WTC11 (cell line): ENCODE measurements at regions not wholly inside any gene's neighbourhood (a gene's known extent, or its start where the extent isn't known, plus 50 kb on each side); places are given as distances from the start of the nearest gene placed in this dataset.

ENCODE experiments used
- ATAC-seq: fragments of 200-7000 bp; cut with Tn5 transposase; 2 replicates; pipeline ENCODE4 v1.10.0; 2021; ENCODE audit warnings: mild to moderate bottlenecking, moderate library complexity
- CTCF ChIA-PET: fragments of 300-600 bp; sonication (Branson Sonifier 250); formaldehyde crosslinking; loops from one replicate; lab custom pipeline; 2021; ENCODE audit warnings: antibody characterized with exemption; lab: Charles Lee
- POLR2A ChIA-PET: fragments of 350-600 bp; sonication (Branson Sonifier 250); formaldehyde crosslinking; loops from one replicate; lab custom pipeline; 2021; ENCODE audit warnings: antibody characterized with exemption; lab: Charles Lee
- DNase-seq: peaks from one replicate; pipeline ENCODE4 v3.0.0; 2021; ENCODE audit warnings: low spot score
- H3K27ac Mint-ChIP-seq: 2 replicates; pipeline ENCODE4 v1.8.0; 2021; ENCODE audit warnings: mixed read lengths
- H3K27me3 Mint-ChIP-seq: 2 replicates; pipeline ENCODE4 v1.8.0; 2021; ENCODE audit warnings: low read depth, mild to moderate bottlenecking, moderate library complexity, mixed read lengths
- H3K36me3 Mint-ChIP-seq: 2 replicates; pipeline ENCODE4 v1.8.0; 2021; ENCODE audit warnings: mixed read lengths
- H3K4me1 Mint-ChIP-seq: 2 replicates; pipeline ENCODE4 v1.8.0; 2022; ENCODE audit warnings: mixed read lengths
- H3K4me3 Mint-ChIP-seq: 2 replicates; pipeline ENCODE4 v1.8.0; 2021; ENCODE audit warnings: mild to moderate bottlenecking, moderate library complexity, mixed read lengths
- H3K9me3 Mint-ChIP-seq: 2 replicates; pipeline ENCODE4 v1.8.0; 2021; ENCODE audit warnings: mixed read lengths
- CBFB ChIP-seq: sonication (generic); formaldehyde crosslinking; IDR thresholded peaks from 2 replicates; pipeline ENCODE4 v1.8.1; 2022; ENCODE audit warnings: mild to moderate bottlenecking, low read depth, missing genetic modification reagents
- NFE2L1 ChIP-seq: sonication (generic); formaldehyde crosslinking; IDR thresholded peaks from 2 replicates; pipeline ENCODE4 v1.8.1; 2023; ENCODE audit warnings: missing genetic modification reagents
- NFYB ChIP-seq: sonication (generic); formaldehyde crosslinking; conservative IDR thresholded peaks from 2 replicates; pipeline ENCODE4 v1.8.0; 2022; ENCODE audit warnings: low read depth, missing genetic modification reagents
- OVOL2 ChIP-seq: fragments of 250-450 bp; sonication (Bioruptor Pico); IDR thresholded peaks from 2 replicates; pipeline ENCODE4 v1.9.0; 2021; ENCODE audit warnings: mild to moderate bottlenecking, borderline replicate concordance
- RORB ChIP-seq: fragments of 250-450 bp; sonication (Bioruptor Pico); IDR thresholded peaks from 2 replicates; pipeline ENCODE4 v1.9.0; 2021; ENCODE audit warnings: mild to moderate bottlenecking
- ZBTB21 ChIP-seq: sonication (generic); formaldehyde crosslinking; IDR thresholded peaks from 2 replicates; pipeline ENCODE4 v1.8.1; 2023; ENCODE audit warnings: mild to moderate bottlenecking, missing genetic modification reagents, borderline replicate concordance
- ZNF121 ChIP-seq: sonication (generic); formaldehyde crosslinking; IDR thresholded peaks from 2 replicates; pipeline ENCODE4 v1.8.0; 2023; ENCODE audit warnings: missing genetic modification reagents
- ZNF219 ChIP-seq: sonication (generic); formaldehyde crosslinking; IDR thresholded peaks from 2 replicates; pipeline ENCODE4 v1.8.0; 2023; ENCODE audit warnings: missing genetic modification reagents, mild to moderate bottlenecking, borderline replicate concordance
- ZNF263 ChIP-seq: sonication (generic); formaldehyde crosslinking; IDR thresholded peaks from 2 replicates; pipeline ENCODE4 v1.8.1; 2022; ENCODE audit warnings: low read depth, mild to moderate bottlenecking, moderate library complexity, missing genetic modification reagents
- ZNF396 ChIP-seq: fragments of 250-450 bp; sonication (Bioruptor Pico); IDR thresholded peaks from 2 replicates; pipeline ENCODE4 v1.8.0; 2021; ENCODE audit warnings: mild to moderate bottlenecking, moderate library complexity, borderline replicate concordance
- ZNF416 ChIP-seq: fragments of 250-450 bp; sonication (Bioruptor Pico); IDR thresholded peaks from 2 replicates; pipeline ENCODE4 v1.9.0; 2021; ENCODE audit warnings: mild to moderate bottlenecking, inconsistent platforms
- TF ChIP-seq, protein P1 (sequence below): sonication (generic); formaldehyde crosslinking; IDR thresholded peaks from 2 replicates; pipeline ENCODE4 v1.8.0; 2022; ENCODE audit warnings: mild to moderate bottlenecking, missing genetic modification reagents
- TF ChIP-seq, protein P2 (sequence below): fragments of 250-450 bp; sonication (Bioruptor Pico); IDR thresholded peaks from 2 replicates; pipeline ENCODE4 v1.9.0; 2021; ENCODE audit warnings: moderate library complexity, mild to moderate bottlenecking, inconsistent platforms, borderline replicate concordance
- TF ChIP-seq, protein P3 (sequence below): fragments of 250-450 bp; sonication (Bioruptor Pico); IDR thresholded peaks from 2 replicates; pipeline ENCODE4 v1.9.0; 2021; ENCODE audit warnings: mild to moderate bottlenecking
- TF ChIP-seq, protein P4 (sequence below): sonication (generic); formaldehyde crosslinking; IDR thresholded peaks from 2 replicates; pipeline ENCODE4 v1.8.1; 2022; ENCODE audit warnings: mild to moderate bottlenecking, missing genetic modification reagents, moderate library complexity, borderline replicate concordance
- TF ChIP-seq, protein P5 (sequence below): sonication (generic); formaldehyde crosslinking; IDR thresholded peaks from 2 replicates; pipeline ENCODE4 v1.8.1; 2022; ENCODE audit warnings: low read depth, missing genetic modification reagents, borderline replicate concordance
- TF ChIP-seq, protein P6 (sequence below): sonication (generic); formaldehyde crosslinking; IDR thresholded peaks from 2 replicates; pipeline ENCODE4 v1.8.1; 2023; ENCODE audit warnings: mild to moderate bottlenecking, missing genetic modification reagents, borderline replicate concordance
- TF ChIP-seq, protein P7 (sequence below): sonication (generic); formaldehyde crosslinking; IDR thresholded peaks from 2 replicates; pipeline ENCODE4 v1.8.1; 2023; ENCODE audit warnings: mild to moderate bottlenecking, missing genetic modification reagents, moderate library complexity
- TF ChIP-seq, protein P8 (sequence below): sonication (generic); formaldehyde crosslinking; IDR thresholded peaks from 2 replicates; pipeline ENCODE4 v1.8.0; 2022; ENCODE audit warnings: mild to moderate bottlenecking, missing genetic modification reagents
- TF ChIP-seq, protein P9 (sequence below): sonication (generic); formaldehyde crosslinking; IDR thresholded peaks from 2 replicates; pipeline ENCODE4 v1.8.0; 2022; ENCODE audit warnings: mild to moderate bottlenecking, missing genetic modification reagents

DNA sequence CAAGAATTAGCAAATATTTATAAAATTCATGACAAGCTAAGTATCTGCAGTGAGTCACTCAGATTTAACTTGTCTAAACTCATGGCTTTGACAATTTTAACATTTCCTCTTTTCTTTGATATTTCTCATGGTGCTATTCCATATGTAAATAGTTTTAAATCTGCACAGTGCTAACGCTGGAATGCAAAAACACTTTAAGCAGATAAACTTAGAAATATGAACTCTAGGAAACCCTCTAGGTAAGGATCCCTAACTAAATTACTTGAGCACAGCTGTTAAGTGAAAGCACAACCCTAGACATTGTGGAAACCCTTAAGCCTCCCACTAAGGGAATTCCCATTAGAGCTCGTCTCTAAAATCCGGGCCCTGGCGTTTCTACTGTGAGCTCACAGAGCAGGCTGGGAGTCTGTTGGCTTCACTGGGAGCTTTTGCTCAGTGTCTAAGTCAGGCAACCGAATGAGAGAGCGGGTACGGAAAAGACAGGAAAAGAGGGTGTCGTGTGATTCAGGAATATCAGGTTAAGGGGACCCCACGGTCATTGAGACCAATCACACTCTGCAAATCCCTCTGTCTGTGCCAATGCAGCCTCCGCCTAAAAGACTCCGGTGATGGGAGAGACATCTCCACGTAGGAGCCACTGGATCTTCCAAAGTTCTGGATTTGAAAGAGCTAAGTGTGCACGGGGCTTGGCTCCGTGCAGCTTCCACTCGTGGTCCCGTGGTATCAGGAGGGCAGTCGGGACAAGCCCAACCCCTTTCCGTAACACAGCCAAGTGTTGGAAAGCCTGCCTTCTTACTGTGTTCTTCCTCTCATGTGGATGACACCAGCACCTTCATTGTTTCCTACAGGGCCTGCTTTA is 112.3 kb upstream of the RPS6KA2 start:
- no peak overlapping the region for H3K4me3 Mint-ChIP-seq
- DNase-seq (no peak), ATAC-seq (no peak)
- no peaks in the 10 kb centered on the region for H3K27me3 Mint-ChIP-seq
- TF ChIP-seq ZNF219 (CRISPR knock-in tag) (no peak), ZNF121 (no peak), NFE2L1 (CRISPR knock-in tag) (no peak)
- TF ChIP-seq, protein P1, sequence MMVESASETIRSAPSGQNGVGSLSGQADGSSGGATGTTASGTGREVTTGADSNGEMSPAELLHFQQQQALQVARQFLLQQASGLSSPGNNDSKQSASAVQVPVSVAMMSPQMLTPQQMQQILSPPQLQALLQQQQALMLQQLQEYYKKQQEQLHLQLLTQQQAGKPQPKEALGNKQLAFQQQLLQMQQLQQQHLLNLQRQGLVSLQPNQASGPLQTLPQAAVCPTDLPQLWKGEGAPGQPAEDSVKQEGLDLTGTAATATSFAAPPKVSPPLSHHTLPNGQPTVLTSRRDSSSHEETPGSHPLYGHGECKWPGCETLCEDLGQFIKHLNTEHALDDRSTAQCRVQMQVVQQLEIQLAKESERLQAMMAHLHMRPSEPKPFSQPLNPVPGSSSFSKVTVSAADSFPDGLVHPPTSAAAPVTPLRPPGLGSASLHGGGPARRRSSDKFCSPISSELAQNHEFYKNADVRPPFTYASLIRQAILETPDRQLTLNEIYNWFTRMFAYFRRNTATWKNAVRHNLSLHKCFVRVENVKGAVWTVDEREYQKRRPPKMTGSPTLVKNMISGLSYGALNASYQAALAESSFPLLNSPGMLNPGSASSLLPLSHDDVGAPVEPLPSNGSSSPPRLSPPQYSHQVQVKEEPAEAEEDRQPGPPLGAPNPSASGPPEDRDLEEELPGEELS (CRISPR knock-in tag): no peak
- H3K27ac Mint-ChIP-seq: no peak overlapping the region
- H3K9me3 Mint-ChIP-seq: peaks cover 15% of the 10 kb centered on the region
- ChIA-PET CTCF (interaction anchor here (0.6 to 1.9 kb wide), 3 partner anchors 12 to 36 kb away, joined by 3 to 10 read pairs (median 3); no protein-coding TSS in a partner anchor), POLR2A (no interaction called here)
- peaks cover 9% of the 10 kb centered on the region for H3K36me3 Mint-ChIP-seq
- peaks cover 19% of the 10 kb centered on the region for H3K4me1 Mint-ChIP-seq

DNA sequence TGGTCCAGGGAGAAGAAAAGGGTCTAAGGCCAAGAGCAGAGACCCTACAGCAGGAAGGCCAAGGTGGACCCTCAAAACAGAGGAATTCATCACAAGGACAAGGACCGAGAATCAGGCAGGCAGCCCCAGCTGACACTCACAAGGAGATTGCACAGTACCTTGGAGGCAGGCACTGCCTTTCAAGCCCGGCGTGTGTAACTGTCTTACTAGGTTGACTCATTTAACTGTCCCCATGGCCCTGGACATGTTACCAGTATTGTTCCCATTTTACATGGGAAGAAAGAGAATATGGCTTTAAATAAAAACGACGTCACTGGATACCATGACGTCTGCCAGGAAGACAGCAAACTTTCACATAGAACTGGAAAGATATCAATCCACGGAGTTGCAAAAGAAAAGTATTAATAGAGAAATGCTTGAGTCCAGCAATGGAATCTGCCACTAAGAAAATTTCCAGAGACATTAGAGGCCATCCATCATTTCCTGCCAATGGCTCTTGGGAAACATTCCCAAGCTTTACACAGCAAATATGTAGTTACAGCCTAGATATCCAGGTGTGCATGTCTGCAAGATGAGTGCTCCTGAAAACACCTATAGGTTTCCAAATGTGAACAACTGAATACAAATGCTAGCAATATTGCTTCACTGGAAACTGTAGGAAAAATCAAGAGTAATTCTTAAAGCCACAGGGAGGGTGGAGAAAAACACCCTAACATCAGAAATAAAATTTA is 111.5 kb upstream of the RPS6KA2 start:
- H3K36me3 Mint-ChIP-seq: peaks cover 9% of the 10 kb centered on the region
- no peak overlapping the region for H3K27ac Mint-ChIP-seq
- ChIA-PET CTCF (interaction anchor here (1.9 kb wide), 1 partner anchor 37 kb away, joined by 10 read pairs; no protein-coding TSS in a partner anchor), POLR2A (no interaction called here)
- DNase-seq: no peak
- H3K4me1 Mint-ChIP-seq: peaks cover 27% of the 10 kb centered on the region
- H3K27me3 Mint-ChIP-seq: no peaks in the 10 kb centered on the region
- H3K4me3 Mint-ChIP-seq: no peak overlapping the region
- no peak for ATAC-seq
- peaks cover 15% of the 10 kb centered on the region for H3K9me3 Mint-ChIP-seq
- TF ChIP-seq, protein P2, sequence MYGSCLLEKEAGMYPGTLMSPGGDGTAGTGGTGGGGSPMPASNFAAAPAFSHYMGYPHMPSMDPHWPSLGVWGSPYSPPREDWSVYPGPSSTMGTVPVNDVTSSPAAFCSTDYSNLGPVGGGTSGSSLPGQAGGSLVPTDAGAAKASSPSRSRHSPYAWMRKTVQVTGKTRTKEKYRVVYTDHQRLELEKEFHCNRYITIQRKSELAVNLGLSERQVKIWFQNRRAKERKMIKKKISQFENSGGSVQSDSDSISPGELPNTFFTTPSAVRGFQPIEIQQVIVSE: no peak
- no peak for TF ChIP-seq ZNF396 (CRISPR knock-in tag)
- no peak for TF ChIP-seq CBFB
- TF ChIP-seq ZNF416 (CRISPR knock-in tag): no peak
- TF ChIP-seq, protein P3, sequence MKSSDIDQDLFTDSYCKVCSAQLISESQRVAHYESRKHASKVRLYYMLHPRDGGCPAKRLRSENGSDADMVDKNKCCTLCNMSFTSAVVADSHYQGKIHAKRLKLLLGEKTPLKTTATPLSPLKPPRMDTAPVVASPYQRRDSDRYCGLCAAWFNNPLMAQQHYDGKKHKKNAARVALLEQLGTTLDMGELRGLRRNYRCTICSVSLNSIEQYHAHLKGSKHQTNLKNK (CRISPR knock-in tag): no peak
- TF ChIP-seq, protein P4, sequence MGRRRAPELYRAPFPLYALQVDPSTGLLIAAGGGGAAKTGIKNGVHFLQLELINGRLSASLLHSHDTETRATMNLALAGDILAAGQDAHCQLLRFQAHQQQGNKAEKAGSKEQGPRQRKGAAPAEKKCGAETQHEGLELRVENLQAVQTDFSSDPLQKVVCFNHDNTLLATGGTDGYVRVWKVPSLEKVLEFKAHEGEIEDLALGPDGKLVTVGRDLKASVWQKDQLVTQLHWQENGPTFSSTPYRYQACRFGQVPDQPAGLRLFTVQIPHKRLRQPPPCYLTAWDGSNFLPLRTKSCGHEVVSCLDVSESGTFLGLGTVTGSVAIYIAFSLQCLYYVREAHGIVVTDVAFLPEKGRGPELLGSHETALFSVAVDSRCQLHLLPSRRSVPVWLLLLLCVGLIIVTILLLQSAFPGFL (CRISPR knock-in tag): no peak
- TF ChIP-seq ZBTB21 (CRISPR knock-in tag): no peak
- no peak for TF ChIP-seq RORB
- TF ChIP-seq, protein P5, sequence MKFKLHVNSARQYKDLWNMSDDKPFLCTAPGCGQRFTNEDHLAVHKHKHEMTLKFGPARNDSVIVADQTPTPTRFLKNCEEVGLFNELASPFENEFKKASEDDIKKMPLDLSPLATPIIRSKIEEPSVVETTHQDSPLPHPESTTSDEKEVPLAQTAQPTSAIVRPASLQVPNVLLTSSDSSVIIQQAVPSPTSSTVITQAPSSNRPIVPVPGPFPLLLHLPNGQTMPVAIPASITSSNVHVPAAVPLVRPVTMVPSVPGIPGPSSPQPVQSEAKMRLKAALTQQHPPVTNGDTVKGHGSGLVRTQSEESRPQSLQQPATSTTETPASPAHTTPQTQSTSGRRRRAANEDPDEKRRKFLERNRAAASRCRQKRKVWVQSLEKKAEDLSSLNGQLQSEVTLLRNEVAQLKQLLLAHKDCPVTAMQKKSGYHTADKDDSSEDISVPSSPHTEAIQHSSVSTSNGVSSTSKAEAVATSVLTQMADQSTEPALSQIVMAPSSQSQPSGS (CRISPR knock-in tag): no peak
- no peak for TF ChIP-seq OVOL2 (CRISPR knock-in tag)
- TF ChIP-seq, protein P6, sequence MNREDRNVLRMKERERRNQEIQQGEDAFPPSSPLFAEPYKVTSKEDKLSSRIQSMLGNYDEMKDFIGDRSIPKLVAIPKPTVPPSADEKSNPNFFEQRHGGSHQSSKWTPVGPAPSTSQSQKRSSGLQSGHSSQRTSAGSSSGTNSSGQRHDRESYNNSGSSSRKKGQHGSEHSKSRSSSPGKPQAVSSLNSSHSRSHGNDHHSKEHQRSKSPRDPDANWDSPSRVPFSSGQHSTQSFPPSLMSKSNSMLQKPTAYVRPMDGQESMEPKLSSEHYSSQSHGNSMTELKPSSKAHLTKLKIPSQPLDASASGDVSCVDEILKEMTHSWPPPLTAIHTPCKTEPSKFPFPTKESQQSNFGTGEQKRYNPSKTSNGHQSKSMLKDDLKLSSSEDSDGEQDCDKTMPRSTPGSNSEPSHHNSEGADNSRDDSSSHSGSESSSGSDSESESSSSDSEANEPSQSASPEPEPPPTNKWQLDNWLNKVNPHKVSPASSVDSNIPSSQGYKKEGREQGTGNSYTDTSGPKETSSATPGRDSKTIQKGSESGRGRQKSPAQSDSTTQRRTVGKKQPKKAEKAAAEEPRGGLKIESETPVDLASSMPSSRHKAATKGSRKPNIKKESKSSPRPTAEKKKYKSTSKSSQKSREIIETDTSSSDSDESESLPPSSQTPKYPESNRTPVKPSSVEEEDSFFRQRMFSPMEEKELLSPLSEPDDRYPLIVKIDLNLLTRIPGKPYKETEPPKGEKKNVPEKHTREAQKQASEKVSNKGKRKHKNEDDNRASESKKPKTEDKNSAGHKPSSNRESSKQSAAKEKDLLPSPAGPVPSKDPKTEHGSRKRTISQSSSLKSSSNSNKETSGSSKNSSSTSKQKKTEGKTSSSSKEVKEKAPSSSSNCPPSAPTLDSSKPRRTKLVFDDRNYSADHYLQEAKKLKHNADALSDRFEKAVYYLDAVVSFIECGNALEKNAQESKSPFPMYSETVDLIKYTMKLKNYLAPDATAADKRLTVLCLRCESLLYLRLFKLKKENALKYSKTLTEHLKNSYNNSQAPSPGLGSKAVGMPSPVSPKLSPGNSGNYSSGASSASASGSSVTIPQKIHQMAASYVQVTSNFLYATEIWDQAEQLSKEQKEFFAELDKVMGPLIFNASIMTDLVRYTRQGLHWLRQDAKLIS: no peak
- TF ChIP-seq, protein P7, sequence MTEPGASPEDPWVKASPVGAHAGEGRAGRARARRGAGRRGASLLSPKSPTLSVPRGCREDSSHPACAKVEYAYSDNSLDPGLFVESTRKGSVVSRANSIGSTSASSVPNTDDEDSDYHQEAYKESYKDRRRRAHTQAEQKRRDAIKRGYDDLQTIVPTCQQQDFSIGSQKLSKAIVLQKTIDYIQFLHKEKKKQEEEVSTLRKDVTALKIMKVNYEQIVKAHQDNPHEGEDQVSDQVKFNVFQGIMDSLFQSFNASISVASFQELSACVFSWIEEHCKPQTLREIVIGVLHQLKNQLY (CRISPR knock-in tag): no peak
- TF ChIP-seq, protein P8, sequence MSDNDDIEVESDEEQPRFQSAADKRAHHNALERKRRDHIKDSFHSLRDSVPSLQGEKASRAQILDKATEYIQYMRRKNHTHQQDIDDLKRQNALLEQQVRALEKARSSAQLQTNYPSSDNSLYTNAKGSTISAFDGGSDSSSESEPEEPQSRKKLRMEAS (CRISPR knock-in tag): no peak
- TF ChIP-seq, protein P9, sequence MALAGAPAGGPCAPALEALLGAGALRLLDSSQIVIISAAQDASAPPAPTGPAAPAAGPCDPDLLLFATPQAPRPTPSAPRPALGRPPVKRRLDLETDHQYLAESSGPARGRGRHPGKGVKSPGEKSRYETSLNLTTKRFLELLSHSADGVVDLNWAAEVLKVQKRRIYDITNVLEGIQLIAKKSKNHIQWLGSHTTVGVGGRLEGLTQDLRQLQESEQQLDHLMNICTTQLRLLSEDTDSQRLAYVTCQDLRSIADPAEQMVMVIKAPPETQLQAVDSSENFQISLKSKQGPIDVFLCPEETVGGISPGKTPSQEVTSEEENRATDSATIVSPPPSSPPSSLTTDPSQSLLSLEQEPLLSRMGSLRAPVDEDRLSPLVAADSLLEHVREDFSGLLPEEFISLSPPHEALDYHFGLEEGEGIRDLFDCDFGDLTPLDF (CRISPR knock-in tag): no peak
- TF ChIP-seq NFYB (CRISPR knock-in tag): no peak
- TF ChIP-seq ZNF263 (CRISPR knock-in tag): no peak
